ENCODE measurements at regions not wholly inside any gene's neighbourhood (a gene's known extent, or its start where the extent isn't known, plus 50 kb on each side); places are given as distances from the start of the nearest gene placed in this dataset.

GRCh38 chr2:153780241-153780640, 91.5 kb upstream of the GALNT13 start:
- TF ChIP-seq POLR2A (IDR thresholded peaks at IDR 0.05; ENCODE audit: low read length) = no peak
- no peak for TF ChIP-seq GATA1 (IDR thresholded peaks at IDR 0.05; ENCODE audit: low read depth, low read length)
